ENCODE measurements at regions not wholly inside any gene's neighbourhood (a gene's known extent, or its start where the extent isn't known, plus 50 kb on each side); places are given as distances from the start of the nearest gene placed in this dataset.

DNA sequence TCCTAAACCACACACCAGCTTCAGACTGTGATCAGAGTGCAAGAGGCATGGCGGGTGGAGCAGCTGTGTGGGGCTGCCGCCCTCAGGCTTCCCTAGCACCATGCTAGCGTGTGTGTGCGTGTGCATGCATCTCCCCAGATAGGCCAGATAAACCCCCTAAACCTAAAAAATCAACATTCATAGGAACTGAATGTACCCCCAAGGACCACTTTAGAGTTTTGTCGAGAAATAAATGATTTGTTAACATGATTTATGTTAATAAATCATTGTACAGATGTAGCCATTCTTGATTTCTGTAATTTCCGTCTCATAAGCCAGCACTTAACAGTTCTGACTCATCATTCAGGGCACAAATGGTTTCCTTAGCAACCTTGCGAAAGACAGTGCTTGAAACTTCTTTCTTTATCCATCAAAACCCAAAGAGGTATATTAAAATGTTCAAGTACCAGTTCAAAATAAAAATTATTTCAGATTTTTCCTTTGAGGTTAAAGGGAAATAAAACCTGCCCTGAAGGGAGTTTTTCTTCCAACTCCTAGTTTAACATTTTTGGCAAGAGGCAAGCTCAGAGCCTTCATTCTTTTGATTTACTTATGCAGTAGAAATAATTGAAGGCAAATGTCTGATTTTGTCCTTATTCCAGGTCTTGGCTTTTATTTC, 206.2 kb upstream of the RGS6 start:
- no peak for DNase-seq

DNA sequence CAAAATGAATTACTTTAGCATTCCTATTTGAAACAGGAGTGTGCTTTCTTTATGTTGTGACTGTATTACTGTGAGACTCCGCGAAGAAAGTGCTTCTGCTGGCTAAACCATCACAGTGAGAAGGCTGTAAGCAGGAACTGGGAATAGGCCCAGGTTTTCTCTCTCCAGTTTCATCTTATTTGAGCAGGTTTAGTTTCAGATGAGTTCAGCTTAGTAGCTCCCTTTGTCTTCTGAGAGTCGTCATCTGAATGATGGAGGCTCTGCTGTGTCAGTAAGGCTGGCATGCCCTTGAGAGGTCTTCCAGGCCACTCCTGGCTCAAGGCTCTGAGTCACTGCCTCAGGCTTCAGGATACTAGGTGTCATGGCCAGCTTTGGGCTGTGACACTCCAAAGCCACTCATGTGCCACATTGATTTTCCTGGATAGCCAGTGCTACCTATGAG, 205.6 kb upstream of the RGS6 start:
- no peak for DNase-seq

DNA sequence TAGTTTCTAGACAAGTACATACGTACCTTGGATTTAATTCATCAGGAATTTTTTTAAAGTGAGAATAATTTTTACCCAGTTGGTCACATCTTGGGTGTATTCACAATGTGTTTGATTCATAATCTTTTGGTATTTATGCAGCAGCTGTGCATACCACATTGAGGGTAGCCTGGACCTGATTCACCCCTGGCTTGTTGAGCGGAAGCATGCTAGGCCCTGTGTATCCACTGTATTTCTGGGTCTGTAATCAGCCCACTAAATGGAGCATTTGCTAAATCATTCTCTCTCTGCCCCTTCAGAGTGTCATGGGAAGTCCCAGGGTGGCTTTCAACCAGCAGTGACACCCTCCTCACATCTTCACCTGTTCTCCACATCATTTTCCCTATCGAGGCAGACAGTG, 203.8 kb upstream of the RGS6 start:
- DNase-seq: no peak

DNA sequence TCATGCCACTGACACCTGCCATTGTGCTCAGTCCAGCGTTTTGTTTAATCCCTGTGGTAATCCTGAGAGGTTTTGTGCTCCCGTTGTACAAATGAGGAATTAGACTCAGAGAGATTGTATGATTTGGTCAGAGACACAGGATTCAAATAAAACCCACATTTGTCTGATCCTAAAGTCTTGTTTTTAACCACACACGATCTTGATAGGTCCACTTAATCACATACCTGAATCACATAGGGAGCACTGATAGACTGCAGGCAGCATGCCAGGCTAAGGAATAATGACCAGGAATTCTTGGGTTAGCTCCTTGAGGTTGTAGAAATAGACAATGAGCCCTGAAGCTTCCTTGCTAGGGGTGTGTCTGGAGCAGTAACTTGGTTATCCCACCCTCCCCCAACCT, 202.6 kb upstream of the RGS6 start:
- no peak for DNase-seq

DNA sequence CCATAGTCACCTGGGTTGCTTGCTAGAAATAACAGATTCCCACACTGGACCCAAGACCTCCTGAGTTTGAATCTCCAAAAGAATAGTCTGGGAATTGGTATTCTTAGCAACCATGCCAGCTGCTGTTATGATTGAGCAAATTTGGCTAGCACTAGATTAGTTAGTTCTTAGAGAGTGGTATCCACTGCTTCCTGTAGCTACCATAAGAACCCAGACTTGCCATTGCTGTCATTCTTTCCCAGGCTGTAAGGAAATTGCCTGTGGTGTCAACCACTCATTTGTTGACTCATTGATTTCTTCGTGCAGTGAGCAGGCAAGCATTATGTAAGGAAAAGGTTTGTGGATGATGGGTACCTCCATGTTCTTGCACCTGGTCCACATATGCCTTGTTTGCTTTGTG, 201.8 kb upstream of the RGS6 start:
- DNase-seq: no peak

DNA sequence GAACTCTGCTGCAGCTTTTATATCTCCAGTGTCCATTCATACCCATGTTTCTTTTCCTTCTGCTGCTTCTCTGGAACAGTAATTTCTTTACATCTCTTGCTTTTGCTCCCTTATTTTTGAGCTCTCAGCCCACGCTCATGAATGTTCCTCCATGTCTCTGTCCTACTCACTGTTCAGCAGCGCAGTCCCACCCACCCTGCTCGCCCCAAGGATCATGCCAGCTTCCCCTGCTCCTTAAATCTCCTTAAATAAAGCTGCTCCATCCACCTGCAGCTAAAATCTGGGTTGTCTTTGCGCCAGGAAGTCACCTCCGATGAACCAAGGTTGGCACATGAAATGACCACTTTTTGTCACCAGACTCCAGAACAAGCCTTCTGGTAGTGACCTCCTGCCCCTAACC, 201.1 kb upstream of the RGS6 start:
- DNase-seq: no peak

DNA sequence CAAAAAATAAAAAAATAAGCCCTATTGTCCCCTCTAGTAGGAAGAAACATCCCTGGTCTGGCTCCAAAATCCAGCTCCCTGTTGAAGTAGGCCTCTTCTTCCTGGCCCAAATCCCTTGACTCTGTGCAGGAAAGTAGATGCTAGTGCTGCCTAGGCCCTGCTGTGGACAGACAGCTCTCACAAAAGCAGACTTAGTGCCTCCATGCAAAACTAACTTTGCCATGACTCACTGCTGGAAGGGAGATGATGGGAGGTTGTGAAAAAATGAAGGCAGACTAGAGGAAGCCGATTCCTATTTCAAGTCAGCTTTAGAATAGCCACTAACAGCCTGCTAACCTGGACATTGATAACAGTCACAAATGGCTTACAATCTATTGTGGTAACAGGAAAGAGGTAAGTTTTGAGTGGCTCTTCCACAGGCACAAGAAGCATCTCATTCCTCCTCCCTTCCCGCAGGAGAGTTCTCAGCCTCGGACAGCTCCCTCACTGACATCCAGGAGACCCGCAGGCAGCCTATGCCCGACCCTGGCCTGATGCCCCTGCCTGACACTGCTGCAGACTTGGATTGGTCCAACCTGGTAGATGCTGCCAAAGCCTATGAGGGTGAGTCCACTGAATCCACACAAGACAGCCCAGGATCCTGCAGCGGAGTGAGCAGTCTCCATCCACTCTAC, 198.9 kb upstream of the RGS6 start:
- DNase-seq: no peak

DNA sequence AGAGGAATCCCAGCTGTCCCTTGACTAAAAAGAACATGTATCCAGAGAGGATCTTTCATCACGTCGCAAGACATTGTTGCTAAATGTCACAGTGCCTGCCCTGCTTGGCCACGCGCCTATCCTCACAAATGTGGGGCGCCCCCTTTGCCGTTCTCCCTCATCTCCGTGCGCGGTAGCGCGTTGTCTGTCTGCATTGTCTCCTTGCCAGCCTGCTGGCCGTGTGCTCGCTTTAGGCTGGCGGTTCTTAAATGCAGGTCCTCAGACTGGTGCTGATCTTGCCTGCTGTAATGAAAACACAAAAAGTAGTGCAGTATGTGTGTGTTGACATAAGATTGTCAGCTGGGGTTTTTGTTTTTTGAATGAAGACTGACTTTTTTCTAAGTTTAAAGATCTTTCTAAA, 198.2 kb upstream of the RGS6 start:
- no peak for DNase-seq

DNA sequence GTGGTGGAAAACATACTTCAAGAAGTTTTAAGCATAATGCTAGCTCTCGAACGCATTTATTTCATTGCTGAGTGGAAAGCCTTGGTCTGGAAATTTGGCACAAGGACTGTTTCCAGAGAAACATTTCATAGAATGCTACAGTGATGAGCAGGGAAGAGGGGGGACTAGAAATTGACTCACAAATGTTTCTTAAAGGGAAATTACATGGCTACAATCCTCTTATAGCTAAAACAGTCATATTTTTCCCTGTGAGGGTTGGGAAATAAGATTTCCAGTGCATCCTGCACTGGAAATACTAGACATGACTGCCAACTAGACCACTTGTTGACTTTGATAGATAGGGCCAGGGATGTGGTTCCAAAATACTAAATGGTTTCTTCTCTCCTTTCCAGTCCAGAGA, 197.3 kb upstream of the RGS6 start:
- no peak for DNase-seq

DNA sequence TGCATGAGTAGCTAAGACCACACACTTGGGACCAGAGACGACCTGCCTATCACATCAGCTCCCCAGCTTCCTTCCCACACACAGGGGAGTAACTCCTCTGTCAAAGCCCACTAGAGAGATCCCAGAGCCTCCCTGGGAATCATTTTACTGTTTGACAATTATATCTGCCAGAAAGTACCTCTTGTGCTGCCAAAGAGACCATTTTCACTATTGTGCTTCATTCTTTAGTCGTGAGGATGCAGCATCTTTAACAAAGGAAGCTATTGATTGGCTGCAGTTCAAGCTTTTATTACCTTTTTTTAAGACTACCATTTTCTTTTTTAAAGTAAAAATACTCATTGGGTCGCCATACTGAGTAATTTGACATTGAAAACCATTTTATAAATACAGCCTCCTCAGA, 194.5 kb upstream of the RGS6 start:
- DNase-seq: no peak

DNA sequence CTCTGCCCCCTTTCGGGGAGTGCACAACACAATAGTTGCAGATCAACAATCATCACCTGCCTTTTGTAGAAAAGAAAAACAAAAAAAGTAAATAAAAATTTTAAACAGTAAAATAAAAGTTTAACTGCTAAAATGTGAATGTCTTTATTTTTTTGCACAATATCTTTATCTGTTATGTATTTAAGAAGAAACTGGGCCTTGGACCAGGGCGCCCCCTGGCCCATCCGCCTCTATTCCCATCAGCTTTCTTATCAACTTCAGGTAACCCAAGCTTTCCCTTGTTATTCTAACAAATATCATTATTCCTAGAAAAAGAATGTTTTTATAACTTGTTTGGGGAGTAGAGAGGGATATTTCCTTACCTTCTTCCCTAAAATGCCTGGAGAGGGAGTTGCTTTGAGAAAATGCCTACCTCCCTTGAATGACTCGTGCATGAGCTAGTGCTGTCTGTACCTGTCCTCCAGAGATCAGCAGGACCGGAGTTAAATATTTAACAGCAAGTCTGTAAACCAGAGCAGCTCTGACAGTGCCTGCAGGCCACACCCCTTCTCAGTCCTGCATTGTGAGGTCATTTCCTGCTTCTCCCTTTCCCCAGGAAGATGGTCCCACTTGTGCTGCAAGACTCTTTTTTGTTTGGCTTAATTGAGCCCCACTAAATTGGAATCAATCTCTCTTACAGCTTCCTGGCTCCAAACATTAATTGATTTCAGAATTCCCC, 192.8 kb upstream of the RGS6 start:
- DNase-seq: no peak

DNA sequence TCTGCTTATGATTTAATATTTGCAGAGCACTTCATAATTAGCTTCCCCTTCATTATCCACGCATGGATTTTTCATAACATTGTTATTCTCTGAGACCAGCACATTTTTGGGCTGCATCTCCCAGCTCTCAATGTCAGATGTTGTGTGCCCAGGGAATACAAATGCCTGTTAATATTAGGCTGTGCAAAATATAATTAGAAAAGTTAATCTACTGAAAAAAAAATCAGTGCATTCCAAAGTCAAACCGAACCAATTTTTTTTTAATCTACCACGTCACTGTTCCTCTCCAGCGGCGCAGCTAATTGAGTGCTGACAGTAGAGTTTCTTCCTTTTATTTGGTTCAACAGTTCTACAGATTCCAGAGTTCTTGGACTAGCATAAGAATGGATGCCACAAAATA, 191.0 kb upstream of the RGS6 start:
- no peak for DNase-seq

DNA sequence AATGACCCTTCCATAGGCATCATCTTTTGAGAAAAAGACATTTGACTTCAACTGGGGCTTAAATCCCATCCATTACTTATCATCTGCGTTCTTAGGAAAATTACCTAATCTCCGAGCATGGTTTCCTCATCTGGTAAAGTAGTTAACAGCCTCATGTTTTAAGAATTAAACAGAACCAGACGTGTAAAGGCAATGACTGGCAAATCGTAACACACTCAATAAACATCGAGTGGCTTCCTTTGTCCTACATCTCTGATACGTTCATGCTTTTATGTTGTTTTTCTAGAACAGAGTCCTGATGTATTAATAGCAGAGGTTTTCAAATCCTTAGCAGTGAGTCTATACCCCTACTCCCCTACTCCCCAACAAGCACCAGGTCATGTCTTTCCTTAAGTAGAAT, 189.7 kb upstream of the RGS6 start:
- DNase-seq: no peak

DNA sequence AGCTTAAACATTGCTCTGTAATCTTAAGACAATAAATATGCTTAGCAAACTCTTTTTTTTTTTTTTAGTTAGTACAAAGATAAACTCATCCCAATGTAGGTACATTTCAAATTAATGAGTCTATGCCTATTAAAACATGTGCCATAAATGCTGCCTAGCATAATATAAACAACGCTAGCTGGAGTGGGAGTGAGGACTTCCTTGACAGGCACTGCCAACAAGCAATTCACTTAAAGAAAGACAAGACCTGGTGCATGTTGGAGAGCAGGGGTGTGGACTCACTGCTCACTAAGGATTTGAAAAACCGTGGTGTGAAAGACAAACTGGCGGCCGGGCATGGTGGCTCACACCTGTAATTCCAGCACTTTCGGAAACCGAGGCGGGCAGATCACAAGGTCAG, 187.2 kb upstream of the RGS6 start:
- DNase-seq: no peak

DNA sequence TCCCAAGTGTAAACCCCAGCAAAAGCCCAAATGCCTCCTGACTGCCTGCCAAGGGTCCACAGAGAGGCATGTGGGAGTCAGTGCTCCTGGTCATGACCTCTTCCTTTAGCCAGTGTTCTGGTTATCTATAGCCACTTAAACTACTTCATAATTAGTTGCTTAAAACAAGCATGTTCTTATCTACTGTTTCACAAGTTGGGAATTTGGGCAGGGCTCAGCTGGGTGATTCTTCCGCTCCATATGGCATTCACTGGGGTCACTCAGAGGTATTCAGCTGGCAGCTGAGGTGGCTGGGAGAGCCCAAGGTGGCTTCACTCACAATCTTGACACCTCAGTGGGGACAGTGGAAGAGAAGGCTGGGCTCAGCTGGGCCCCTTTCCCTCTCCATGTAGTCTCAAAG, 184.0 kb upstream of the RGS6 start:
- no peak for DNase-seq

DNA sequence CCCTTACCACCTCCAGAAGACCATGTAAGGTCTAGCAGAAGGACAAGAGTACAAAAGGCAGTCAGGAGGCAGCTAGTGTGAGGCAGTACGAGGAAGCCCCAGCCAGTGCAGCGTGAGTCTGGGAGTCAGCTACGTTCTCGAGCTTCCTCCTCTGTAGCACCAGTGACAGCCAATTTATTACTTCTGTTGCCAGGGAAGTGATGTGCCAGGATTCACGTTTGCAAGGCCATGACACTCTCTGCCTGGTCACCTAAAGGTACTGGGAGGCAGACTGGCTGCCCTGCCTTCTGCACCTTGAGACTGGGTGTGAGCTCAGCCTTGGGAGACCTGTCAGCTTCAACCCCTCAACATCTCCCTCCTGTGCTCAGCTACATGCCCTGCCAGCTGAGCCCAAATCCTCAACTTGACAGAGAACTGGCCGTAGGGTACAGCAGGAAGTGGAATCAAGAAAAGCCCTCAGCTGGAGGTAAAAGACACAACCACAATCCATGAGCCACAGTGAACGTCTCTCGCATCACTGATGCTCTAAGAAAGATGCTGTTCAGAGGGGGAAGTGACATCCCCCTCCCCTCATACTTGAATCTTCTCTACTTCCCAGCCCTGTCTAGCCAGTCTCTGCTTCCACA, 182.5 kb upstream of the RGS6 start:
- DNase-seq: no peak

DNA sequence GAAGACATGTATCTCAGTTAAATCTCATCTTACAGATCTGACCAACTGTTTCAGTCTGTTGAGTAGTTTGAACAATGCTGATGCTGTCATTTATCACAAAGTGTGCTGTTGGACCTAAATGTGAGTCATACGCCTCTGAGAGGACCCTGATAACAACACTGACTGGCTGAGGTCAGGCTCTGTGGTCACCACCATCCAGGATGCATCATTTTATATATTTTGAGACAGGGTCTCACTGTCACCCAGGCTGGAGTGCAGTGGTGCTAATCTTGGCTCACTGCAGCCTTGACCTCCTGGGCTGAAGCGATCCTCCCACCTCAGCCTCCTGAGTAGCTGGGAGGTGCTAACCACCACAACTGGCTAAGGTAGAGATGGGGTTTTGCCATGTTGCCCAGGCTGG, 181.0 kb upstream of the RGS6 start:
- DNase-seq: peak; percentile 18

DNA sequence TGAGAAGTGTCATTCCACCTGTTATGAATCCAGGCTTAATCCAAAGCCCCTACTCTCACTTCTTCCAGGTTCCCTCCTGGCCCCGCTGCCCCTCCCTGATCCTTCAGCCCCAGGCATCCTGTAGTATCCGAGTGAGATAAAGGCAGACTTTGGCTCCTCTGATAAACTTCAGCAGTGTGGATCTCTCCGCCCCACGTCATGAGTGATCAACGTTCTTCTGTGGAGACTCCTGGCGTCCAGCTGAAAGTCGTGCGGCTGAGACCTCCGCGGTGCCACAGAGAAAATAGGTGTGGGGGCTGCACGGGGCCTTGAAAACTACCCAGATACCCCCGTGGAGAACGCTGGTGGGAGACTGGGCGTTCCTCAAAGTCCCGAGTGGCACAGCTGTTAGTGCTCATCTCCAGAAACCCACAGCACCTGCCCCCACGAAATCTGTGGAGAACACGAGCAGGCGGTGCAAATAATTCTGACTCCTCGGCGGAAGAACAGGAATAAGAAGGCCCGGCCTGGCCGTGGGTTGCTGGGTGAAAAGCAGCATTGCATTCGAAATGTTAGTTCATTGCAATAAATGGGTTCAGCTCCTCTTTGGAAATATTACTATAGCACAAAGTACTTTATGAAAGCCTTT, 180.0 kb upstream of the RGS6 start:
- no peak for DNase-seq

DNA sequence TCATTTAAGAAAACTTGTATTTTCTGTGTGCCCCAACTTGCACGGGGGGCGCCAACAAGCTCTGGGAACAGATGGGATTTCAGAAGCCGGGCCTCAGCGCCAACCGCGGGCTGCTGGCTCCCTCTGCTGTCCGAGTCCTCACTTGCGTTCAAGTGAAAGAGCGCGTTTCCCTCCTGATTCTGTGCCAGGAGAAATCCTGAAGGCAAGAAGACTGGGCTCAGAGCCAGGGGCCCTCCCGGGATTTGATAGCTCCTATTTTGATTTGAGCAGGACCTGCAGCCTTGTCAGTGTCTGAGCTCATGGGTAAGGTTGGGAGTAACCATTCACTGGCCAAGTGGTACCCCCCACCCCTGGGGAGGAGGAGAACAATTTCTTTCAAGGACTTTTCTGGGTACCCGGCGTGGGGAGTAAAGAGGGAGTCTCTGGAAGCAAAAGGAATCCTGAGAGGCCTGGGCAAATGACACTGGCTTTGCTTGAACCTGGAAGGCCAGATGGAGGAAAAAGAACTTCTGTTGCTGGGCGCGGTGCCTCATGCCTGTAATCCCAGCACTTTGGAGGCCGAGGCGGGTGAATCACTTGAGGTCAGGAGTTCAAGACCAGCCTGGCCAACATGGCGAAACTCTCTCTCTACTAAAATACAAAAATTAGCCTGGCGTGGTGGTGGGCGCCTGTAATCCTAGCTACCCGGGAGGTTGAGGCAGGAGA, 179.0 kb upstream of the RGS6 start:
- DNase-seq: peak; percentile 29

DNA sequence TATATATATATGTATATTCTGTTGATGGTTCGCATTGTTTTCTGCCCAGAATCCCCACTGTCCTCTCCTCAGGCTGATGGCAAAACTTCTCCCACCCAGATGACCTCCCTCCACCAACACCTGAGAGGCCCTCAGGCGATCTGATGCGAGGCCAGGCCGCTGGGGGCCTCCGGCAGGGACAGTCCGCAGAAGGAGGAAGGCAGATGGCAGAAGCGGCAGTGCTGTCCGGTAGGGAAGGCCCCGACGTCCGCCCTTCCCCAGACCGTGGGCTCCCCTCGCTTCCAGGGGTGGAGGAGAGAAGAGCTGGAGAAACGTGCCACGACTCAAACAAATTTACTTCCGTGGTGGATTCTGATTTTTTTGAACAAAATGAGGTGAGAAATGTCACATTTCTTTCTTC, 178.3 kb upstream of the RGS6 start:
- DNase-seq: no peak

DNA sequence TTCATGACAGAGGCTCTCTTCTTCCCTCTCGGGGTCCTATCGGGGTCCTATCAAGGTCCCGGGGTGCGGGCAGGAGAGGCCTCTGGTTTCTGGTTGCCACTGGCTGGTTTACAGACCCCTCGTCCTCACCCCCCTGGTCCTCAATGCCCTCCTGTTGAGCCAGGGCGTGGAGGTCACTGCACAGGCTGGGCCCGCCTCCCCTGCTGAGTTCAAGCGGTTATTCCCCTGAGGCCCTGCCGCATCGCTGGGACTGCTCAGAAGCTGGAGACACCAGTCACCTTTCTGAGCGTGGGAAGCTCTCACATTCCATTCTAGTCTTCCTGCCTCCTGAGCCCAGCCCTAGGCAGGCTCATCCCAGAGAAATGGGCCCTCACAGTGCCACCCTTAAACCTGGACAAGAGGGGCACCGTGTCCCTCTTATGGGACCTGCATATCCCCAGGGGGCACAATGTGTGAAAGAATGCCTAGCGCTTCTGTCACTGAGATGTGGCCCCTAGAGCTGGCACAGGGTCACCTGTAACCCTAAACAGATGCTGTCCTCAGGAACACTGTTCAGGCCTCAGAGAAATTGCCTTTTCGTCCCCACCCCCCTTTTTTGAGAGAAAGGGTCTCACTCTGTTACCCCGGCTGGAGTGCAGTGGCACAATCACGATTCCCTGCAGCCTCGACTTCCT, 177.7 kb upstream of the RGS6 start:
- DNase-seq: no peak

DNA sequence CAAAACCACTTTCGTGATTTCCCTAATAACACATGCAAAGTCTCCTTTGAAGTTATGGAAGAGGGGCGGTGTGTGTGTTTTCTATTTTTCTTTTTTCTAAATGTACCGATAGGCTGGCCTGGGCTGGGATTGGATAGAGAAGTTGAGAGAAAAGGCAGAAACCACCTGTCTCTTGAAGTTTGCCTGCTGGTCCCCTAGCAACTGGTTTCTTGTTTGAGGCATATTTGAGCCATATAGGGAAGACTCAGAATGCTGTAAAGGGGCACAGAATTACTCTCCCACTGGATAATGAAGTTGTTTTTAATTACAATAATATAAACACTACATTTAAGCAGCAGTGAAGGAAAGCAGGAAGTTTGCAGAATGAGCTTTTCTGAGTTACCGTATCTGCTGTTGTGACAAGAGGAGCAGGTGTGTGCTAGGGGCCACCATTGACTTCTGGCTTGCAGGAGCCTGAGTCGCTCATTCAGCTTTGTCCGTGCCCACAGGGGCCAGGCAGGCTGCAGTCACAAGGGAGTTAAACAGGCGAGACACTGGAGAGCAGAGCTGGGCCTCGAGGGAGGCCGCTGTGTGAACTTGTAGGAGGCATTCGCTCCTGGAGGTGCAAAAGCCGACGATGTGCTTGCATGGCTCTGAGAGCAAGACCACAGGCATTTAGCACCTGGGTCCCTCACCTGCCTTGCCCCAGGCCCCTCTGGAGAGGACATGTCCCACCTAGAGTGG, 173.8 kb upstream of the RGS6 start:
- no peak for DNase-seq
